Testis (tissue), 2 donors: ENCODE measurements at regions not wholly inside any gene's neighbourhood (a gene's known extent, or its start where the extent isn't known, plus 50 kb on each side); places are given as distances from the start of the nearest gene placed in this dataset.

Source experiments
- CTCF ChIP-seq, 3 experiments: fragments of 450-650 bp in 2 of 3; fragments of 200-600 bp in 1 of 3; sonication (generic) in 1 of 3; IDR thresholded peaks; one replicate each; pipeline ENCODE4 v1.5.1; 2016 to 2019; ENCODE audit warnings: antibody characterized with exemption in 3 of 3, mild to moderate bottlenecking in 2 of 3, moderate library complexity in 1 of 3
- POLR2A ChIP-seq: fragments of 450-650 bp; IDR thresholded peaks from one replicate; pipeline ENCODE4 v1.6.1; 2017; ENCODE audit warnings: antibody characterized with exemption, mild to moderate bottlenecking, moderate library complexity

- TF ChIP-seq CTCF (IDR thresholded peaks at IDR 0.05) (no peak), POLR2A (no peak)
These were observed 54.1 kb upstream of the ZNF366 start for GRCh38 chr5:72561148-72561972.
